HG02885 (cell line): ENCODE measurements at regions not wholly inside any gene's neighbourhood (a gene's known extent, or its start where the extent isn't known, plus 50 kb on each side); places are given as distances from the start of the nearest gene placed in this dataset.

Experiments
- ATAC-seq: cut with Tn5 transposase; IDR thresholded peaks from one replicate; pipeline ENCODE4 v1.9.1; 2021; ENCODE audit warnings: mild to moderate bottlenecking; ENCODE audit not compliant: unreplicated experiment, poor library complexity

DNA sequence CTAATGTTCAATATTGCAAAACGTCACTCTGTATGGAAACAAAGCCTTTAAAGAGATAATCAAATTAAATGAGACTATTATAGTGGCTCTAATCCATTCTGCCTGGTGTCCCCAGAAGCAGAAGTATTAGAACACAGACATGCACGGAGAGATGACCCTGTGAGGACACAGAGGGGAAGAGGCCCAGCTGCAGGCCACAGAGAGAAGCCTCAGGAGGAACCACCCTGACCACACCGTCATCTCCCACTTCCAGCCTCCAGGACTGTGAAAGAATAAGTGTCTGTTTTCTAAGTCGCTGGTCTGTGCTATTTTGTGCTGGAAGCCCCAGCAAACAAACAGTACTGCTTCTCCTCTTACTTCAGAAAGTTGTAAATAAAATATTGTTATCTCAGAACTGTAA is 283.5 kb upstream of the ADARB2 start:
- ATAC-seq: no peak

DNA sequence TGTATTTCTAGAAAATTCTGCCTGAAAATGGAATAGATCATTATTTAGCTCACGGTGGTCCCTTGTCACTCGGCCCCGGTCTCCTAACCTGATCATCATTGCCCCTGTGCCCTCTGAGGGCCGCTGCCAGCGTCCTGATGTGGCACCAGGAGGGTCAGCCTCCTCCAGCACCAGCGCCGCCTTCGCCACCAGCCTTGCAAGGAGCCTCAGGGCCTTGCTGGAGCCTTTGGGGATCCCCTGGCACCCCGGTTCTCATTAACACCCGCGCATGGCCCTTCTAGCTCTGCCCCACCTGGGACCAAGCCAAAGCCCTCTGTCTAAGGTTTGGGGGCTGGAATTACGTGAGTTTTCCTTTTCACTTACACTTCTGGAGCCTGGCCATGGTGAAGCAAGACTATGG is 282.5 kb upstream of the ADARB2 start:
- no peak for ATAC-seq

DNA sequence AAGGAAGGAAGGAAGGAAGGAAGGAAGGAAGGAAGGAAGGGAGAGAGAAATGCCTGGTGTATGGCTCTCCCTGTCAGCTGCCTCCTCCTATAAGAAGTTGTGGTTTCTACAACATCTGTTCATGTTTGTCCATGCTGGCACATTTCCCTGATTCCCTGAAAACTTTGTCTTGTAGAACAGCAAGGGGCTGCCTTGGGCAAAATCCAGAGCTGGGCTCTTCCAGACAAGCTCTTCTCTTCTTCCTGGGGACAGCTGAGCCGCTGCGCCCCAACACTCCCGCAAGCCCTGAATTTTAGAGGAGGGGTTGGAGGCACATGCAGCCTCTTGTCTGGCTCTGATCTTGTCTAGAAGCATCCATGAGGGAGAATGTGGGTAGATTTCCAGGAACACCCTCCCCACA is 282.0 kb upstream of the ADARB2 start:
- no peak for ATAC-seq

DNA sequence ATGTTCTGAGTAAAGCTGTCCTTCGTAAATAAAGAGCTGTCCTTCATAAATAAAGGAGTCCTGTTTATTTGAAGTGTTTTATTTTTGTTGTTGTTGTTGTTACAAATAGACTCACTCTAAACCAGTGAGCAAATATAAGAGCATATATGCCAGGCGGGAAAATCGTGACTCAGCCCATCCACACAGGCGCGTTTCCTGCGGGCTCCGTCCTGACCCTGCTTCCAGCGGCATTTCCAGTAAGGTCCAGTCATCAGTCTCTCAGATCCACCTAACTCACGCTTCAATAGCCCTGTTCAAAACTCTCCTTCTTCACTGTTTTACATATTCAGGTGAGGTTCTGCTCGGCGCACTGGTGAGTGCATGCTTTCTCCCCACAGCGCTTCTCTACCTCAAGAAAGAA is 277.2 kb upstream of the ADARB2 start:
- no peak for ATAC-seq

DNA sequence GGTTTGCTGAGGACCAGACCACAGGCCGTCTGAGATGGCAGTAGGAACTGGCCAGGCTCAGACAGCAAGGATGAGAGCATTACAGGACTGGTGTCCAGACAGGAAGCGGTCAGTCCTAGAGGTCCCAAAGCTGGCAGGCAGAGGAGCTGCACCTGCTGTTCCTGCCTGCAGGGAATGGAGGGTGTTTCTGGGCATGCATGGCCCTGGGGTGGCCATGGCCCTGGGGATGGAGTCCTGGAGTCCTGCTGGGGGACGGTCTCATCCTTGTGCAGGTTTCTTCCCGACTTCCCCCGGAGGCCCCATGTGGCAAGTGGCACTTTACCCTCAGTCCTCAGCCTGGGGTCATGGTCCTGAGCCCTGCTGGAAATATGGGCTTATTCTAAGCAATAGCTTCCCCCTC is 274.9 kb upstream of the ADARB2 start:
- ATAC-seq: no peak

DNA sequence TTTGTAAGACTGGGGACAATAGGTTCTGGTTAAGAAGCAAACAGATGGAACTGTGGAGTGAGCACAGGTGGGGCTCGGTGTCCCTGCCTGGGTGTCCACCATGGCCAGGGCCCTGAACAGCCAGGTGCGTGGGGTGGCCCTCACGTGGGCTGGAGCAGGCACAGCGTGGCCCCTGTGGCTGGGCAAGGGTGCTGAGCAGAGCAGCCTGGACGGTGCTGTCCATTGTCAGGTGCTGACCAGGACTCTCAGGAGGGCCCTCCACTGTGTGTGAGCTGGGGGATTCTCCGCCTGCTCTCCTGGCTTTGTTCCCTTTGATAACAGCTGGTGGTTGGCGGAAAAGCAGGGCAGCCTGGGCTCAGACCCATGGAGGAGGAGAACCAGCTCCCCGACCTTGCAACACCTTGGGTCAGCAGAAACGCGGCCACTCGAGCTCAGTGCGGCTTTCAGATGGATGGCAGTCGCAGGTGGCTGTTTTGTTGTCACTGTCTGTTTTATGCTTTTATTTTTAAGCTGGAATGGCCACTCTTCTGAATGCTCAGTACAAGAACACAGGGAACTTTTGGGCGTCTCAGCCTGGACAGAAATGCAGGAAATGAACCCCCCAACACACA is 273.9 kb upstream of the ADARB2 start:
- ATAC-seq: no peak

DNA sequence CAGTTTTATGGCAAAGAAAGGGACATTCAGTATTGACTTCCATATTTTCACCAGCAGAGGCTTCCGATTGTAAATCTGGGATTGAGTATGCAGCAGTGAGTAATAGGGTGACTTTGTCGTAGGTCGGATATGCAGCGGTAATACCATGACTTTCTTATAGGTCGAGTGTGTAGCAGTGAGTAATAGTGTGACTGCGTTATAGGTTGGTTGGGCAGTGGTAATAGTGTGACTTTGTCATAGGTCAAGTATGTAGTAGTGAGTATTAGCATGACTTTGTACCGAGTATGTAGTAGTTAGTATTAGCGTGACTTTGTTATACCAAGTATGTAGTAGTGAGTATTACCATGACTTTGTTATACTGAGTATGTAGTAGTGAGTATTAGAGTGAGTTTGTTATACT is 268.2 kb upstream of the ADARB2 start:
- no peak for ATAC-seq

DNA sequence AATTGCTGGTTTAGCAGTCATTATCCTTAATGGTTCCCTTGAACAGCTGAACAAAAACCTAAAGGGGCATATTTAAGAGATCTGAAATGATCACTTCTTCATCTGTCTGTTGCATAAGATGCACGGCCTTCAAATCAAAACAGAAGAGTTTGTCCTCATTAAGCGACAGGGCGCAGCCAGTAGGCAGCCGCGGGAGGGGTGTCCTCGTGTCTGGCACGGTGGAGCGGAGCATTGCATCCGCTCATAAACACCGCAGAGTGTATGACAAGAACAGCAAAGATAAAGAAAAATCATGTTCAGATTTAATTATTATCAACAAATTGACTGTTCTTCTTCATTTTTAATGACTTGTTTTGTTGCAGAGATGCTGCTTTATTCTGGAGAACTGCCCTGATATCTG is 255.6 kb upstream of the ADARB2 start:
- ATAC-seq: no peak

DNA sequence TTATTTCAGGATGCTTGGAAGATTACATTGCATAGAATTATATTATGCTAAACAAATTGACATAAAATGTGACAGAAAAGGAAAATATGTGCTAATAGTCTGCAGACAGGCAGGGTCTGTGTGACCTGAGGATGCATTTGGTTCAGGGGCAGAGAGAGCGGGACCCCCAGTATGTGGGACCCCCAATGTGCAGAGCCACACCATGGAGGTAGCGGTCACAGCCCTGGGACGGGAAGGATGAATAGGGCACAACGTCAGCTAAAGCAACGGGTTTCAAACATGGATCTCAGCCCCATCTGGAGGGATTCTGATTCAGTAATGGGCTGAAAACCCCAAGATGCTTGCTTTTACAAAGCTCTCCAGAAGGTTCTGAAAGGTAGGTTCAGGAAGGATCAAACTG is 251.8 kb upstream of the ADARB2 start:
- ATAC-seq: no peak

DNA sequence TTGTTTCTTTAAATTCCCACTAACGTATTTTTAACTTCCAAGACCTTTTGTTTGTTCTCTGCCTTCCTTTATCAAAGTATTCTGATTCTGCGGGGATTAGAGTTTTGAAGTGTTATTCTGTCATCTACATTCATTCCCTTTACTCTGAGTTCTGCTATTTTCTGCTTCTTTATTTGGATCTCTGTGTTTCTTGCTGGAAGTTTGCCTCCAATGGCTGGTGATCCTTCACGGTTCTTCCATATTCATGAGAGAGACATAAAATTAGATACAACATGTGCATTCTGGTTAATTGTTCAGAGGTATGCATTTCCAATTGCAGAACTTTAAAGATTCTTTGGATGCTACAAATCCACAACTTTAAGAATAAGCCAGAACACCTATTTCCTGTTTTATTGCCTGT is 244.7 kb upstream of the ADARB2 start:
- no peak for ATAC-seq

DNA sequence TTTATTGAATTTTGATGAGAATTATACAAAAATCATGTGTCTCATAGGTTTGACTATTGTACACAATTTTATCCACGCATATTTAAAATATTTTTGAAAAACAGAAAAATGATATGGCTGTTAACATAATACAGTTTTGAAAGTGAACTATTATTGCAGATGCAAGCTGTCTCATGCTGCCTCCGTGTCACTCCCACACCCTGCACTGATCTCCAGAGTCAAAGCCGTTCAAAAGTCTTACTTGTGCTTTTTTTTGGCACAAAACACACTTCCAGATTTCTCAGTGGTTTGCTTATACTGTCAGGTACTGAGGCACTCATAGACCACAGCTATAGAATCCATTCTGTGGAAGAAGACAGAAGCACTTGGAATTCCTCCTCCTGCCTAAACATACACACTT is 243.1 kb upstream of the ADARB2 start:
- no peak for ATAC-seq

DNA sequence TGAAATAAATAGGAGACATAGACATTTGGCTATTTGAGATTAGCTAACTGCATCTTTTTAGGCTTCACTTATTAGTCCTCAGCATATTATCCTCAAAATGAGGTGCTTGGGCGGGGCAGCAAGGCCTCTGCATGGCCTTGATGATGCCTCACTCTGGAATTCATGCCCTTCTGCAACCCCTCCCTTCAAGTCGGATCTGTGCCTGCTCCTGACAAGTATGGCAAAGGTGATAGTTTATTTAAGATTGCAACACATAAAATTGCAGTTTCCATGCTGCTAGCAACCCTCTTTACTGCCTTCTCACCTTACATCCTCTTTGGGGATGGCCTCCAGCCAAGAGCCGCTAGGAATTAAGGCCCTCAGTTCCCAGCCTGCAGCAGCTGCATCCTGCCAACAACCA is 241.3 kb upstream of the ADARB2 start:
- no peak for ATAC-seq

DNA sequence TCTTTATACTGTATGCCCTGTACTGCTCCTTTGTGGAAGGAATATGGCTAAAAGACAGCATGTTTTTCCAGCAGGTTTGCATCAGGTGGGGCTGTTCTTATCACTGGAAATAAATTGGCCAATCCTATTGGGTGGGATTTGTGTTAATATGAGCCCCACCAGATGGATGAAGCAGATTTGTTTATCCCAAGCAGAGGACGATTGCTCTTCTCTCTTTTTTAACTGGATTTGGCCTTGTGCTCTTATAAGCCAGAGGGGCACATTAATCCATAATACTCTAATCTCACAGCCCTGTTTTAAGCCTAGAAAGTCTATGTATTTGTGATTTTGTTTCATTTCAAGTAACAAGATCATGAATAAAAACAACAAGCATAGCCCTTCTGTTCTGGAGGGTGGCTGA is 240.1 kb upstream of the ADARB2 start:
- no peak for ATAC-seq

DNA sequence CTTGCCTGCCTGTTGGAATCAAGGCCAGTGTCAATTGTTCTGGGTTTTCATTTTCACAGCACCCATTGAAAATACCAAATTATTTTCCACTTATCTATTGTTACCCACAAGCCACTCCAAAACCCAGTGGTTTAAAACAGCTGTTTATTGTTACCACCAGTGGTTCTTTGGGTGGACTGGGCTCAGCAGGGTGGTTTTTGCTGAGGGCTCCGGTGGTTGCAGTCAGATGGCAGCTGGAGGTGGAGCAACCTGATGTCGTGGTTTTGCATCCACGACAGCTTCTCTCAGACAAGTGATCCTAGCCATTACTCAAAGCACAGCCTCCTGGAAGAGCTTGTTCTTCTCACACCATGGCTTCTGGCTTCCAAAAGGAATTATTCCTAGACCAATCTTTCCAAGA is 235.1 kb upstream of the ADARB2 start:
- no peak for ATAC-seq

DNA sequence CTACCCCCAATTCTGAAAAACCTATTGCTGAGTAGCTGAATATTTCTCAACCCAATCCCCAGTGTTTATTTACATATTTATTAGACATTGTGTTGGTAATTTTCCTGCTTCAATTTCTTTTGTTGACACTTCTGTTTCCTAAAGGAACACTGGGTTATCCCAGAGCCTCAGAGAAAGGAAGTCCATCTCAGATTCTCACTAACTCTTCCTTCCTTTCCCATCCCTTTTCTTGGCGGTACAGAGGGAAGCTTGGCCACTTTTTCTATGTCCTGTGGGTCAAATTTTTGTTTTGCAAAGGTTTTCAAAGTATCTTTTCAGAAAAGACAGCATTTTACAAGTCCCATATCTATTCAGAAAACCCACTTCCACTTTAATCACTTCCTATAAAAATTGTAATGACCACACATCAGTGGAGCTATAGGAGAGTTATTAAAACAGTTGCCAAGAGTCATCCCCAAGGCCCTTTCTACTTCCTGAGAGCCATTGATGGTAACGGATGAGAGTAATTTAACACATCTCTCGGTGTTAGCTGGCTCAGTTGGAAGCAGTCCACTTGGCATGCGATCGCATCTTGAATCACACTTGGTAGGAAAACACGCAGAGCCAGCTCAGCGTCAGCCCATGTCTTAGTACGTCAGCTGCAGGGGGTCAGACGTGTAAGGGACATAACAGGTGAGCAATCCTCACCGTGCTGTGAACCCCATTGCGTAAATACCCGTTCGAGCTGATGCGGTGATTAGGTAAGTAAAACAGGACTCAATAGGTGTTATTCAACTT is 231.1 kb upstream of the ADARB2 start:
- no peak for ATAC-seq

DNA sequence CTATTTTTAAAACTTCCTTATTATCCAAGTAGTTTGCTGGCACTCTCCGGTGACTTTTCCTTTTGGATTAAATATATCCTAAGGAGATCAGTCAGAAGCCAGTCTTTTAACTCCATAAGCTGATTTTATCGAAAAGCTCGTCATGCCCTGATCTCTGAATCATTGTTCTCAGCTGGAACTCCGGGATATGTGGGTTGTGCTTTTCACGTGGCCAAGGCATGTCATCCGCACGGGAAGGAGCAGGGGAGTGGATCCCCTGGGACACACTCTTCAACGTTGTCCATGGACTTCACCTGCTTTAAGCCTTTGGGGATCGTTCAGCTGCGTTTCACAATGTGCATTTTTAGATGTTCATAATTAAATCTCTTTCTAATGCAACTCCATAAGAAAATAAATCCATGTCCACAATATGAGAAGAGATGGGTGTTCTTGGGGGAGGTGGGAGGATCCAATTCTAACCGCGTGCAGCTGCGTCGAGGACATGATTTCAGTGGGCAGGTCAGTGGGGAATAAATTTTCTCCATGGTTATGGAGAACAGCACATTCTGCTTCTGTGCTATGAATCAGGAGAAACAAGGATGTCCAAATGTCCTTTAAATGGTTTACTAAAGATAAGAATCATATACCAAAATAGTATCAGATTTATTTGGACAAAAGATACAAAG is 229.5 kb upstream of the ADARB2 start:
- no peak for ATAC-seq

DNA sequence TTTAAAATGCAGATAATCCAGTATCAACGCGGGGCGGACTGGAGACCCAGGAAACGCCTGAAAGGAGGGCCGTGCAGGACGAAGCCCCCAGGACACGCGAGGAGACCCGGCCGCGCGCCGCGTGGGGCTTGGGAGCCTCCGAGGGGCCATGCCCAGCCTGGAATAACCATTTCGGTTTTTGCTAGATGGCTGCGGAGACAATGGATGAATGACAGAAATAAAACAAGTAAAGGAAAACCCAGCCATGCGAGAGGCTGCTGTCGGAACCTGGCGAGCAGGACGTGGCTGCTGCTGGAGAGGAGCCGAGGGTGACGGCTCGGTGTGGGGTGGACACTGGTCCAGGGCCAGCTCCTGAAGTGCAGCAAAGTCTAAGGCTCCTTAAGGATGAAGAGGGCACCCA is 227.2 kb upstream of the ADARB2 start:
- no peak for ATAC-seq

DNA sequence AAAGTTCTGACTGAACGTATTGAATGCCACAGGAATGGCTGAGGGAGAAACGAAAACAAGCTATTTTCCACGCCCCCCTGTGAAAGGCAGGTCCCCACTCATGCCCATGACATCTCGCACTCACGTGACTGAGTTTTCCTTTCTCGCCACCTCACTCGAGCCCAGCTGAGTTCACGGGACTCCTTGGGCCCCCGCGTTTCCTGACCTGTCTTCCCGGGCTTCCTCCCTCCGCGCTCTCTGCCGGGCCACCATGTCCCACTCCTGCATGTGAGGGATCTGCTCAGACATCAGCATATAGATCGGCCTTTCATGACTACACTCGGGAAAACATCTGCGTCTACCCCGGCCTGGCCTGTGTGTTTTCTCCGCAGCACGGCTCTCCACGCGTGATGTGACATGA is 226.0 kb upstream of the ADARB2 start:
- ATAC-seq: no peak

DNA sequence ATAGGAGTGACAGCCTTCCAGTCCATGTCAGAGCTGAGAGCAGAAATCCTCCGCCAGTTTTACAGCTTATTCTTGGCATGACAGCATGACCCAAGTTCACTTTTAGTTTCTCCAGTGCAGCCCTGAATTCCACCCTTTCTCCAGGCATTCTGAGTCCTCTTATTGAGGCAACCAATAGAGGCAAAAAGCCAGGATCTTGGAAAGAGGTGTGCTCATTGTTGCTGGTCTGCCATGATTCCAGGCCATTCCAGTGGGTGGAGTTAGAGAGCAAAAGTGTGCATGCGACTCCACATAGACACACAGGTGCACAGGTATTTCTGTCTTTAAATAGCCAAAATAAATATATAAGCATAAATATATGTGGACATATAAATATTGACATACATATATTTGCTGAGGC is 224.7 kb upstream of the ADARB2 start:
- no peak for ATAC-seq

DNA sequence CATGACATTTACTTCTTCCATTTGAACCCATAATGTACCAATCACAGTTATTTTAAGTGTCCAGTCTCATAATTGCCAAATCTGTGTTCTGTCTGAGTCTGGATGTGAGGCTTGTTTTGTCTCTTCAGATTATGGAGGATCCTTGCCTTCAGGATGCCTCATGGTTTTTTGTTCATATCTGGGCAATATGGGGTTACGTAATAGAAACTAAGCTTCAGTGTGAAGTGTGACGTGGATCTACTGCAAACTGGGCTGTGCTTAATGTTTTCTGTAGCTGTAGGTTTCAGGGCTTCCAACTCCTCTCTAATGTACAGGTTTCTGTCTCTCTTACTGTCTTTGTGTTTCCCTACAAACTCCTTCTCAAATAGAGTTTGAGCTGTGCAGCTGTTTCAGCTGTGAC is 223.7 kb upstream of the ADARB2 start:
- ATAC-seq: no peak

DNA sequence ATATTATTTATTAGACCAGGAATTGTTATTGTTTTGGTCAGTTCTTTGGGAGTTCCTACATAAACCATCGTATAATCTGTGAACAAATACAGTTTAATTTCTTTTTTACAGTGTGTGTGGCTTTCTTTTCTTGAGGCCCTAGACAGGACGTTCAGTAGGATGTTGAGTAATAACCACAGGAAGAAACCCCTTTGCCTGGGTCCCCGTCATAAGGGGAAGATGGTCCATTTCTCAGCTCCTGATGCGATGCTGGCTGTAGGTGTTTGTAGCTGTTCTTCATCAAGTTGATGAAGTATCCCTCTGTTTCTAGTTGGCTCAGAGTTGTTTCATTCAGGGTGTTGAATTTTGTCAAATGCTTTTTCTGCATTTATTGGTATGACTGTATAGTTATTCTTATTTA is 219.7 kb upstream of the ADARB2 start:
- no peak for ATAC-seq

DNA sequence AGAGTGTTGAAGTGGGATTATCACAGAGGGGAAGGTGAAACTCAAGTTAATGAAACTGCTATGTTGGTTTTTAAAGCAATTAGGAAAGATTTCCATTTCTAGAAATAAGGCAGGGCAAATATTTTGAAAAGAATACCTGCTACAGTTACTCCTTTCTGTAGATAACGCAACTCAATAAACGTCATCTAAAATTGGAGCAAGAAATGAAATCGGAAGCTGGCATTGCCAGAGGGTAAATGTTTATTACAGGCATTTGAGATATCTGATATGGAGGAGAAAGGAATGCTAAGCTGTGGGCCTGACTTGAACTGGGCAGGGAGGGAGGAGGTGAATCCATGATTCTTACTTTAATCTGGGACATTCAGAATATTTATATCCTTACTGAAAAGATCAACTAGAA is 217.0 kb upstream of the ADARB2 start:
- no peak for ATAC-seq
